GM20000 (cell line): ENCODE measurements at regions not wholly inside any gene's neighbourhood (a gene's known extent, or its start where the extent isn't known, plus 50 kb on each side); places are given as distances from the start of the nearest gene placed in this dataset.

Experiments used
- DNase-seq: peaks from one replicate; pipeline ENCODE4 v3.0.0; 2012; ENCODE audit warnings: low spot score
- TF ChIP-seq, protein P1 (sequence below): IDR thresholded peaks from 2 replicates; pipeline ENCODE4 v1.5.1; 2012; ENCODE audit warnings: mild to moderate bottlenecking, control low read depth; ENCODE audit errors: extremely low read depth, missing control alignments

DNA sequence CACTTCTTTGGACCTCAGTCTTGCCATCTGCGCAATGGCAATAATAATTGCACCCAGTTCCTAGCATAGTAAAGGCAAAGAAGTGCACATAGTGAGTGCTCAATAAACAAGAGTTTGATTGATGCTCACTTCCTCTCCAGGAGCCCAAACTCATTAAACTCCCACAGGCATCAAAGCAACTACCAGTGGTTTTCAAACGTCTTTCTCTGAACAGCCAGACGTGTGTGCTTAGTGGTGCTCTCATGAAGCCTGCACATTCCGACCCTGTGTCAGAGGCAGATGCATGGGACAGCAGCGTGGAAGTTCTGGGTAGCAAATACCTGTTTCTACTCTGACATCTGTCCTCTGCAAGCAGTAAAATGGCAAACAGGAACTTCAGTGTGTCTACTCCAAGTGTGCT lies 146.3 kb upstream of the MAFB start:
- TF ChIP-seq, protein P1, sequence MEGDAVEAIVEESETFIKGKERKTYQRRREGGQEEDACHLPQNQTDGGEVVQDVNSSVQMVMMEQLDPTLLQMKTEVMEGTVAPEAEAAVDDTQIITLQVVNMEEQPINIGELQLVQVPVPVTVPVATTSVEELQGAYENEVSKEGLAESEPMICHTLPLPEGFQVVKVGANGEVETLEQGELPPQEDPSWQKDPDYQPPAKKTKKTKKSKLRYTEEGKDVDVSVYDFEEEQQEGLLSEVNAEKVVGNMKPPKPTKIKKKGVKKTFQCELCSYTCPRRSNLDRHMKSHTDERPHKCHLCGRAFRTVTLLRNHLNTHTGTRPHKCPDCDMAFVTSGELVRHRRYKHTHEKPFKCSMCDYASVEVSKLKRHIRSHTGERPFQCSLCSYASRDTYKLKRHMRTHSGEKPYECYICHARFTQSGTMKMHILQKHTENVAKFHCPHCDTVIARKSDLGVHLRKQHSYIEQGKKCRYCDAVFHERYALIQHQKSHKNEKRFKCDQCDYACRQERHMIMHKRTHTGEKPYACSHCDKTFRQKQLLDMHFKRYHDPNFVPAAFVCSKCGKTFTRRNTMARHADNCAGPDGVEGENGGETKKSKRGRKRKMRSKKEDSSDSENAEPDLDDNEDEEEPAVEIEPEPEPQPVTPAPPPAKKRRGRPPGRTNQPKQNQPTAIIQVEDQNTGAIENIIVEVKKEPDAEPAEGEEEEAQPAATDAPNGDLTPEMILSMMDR: no peak
- no peak for DNase-seq

DNA sequence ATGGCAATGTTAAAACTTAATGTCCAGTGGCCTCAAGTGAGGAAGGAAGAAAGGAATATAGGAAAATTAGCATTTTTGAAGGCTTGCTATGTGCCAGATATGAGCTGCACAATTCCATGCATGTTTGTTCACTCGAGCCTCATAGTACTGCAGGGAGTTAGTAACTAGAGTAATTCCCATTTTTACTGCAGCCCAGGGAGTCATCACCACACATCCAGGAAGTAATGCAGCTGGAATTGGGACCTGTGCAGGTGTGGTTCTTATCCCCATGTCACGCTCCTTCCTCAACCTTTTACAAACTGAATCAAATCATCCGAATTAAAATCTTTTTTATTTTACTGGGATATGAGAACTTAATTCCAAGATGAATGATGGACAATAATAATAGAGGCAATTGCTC lies 149.5 kb upstream of the MAFB start:
- DNase-seq: no peak
- TF ChIP-seq, protein P1: no peak

DNA sequence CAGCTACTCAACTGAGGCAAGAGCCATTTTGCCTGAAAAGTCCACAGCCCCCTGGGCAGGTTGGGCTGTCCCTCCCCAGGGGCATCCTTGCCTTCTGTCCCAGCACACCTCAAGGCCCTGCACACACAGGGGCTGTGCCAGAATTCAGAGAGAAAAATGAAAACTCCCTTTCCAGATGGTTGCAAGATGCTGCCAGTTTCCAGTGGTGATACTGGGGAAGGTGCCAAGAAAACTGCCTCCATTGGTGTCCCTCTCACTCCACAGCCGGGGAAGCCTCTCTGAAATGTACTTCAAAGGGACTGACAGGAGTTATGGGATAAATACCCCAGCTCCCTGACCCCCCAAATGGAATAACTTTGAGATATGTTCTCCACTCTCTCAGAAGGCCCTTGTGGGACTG lies 154.2 kb upstream of the MAFB start:
- TF ChIP-seq, protein P1: no peak
- no peak for DNase-seq

DNA sequence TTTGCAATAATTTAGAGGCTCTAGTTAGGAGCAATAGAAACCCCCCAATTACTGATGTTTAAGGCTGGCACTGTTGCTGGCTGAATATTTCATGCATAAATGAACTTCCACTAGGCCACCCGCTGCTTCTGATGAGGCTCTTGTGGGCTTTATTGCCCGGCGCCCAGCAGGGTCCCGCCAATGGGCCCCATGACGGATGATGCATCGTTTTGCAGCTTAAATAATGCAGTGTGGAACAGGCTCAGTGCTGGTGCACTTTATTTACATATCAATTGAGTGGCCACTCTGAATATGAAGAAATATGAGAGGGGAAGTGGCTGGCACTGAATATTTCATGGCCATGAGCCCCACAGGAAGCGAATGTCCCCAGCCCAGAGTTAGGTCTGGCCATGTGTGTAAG lies 155.3 kb upstream of the MAFB start:
- DNase-seq: no peak
- TF ChIP-seq, protein P1: no peak

DNA sequence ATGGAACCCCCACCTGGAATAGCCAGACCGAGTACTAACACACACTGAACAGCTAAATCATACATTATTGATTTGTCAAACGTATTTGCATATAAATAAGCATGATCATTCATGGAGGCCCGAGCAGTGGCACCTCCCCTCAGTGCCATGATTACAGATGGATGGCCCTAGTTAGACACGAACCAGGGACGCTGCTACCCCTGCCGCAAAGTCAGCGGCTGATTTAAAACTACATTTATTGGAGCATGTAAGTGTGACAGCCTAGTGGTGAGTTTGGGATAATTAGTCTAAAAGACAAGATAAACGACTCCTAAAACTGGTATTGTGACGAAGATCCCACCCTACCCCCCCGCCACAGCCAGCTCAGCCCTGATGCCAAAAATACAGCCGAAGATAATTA lies 159.1 kb upstream of the MAFB start:
- DNase-seq: no peak
- TF ChIP-seq, protein P1: no peak

DNA sequence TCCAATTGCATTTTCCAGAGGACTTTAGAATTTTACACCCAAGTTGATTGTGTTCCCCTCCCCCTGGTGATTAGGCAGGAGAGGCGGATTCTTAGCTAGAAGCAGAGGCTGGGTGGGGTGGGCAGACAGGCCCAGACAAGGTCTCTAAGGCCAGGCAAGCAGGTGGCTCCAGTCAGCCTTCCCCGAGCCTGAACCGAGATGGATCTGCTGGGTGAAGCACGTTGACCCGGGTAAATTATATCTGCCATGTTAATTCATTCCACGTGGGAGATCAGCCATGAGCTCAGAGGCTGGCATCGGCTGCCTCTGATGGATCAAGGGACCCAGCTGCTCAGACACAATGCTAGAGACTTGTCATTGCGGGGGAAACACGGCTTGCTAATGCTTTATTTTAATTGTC lies 159.5 kb upstream of the MAFB start:
- no peak for DNase-seq
- TF ChIP-seq, protein P1: no peak

DNA sequence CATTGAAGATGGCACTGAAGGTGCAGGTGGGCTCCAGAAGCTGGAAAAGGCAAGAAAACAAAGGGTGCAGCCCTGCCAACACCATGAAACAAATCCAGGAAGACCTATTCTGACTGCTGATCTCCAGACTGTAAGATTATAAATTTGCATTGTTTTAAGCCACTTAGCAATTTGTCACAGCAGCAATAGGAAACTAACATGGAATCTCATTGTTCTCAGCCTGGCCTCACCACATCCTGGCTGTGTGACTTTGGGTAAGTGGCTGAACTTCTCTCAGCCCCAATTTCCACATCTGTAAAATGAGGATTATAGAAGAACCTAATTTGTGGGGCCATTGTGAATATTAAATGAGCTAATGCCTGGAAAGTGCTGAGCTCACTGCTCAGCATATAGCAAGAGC lies 160.4 kb upstream of the MAFB start:
- TF ChIP-seq, protein P1: no peak
- DNase-seq: no peak
